HepG2 (cell line): ENCODE measurements at regions not wholly inside any gene's neighbourhood (a gene's known extent, or its start where the extent isn't known, plus 50 kb on each side); places are given as distances from the start of the nearest gene placed in this dataset.

ENCODE experiments used
- ATAC-seq: fragments of 200-7000 bp; cut with Tn5 transposase; 3 replicates; pipeline ENCODE4 v1.9.1; 2020; ENCODE audit warnings: mild to moderate bottlenecking, moderate library complexity
- BruUV-seq: library from RNA; stranded (reverse); fragments of 400-500 nt; replicated peaks from 2 replicates; lab custom pipeline; 2021; lab: Mats Ljungman, UMichigan
- CTCF ChIA-PET: fragments of 300-600 bp; formaldehyde crosslinking; extraction: SDS; loops from one replicate; lab custom pipeline; 2021; ENCODE audit warnings: low total read pairs, inconsistent platforms, low intra/inter-chr PET ratio; lab: Yijun Ruan, JAX
- POLR2A ChIA-PET: fragments of 350-600 bp; sonication (Branson Sonifier 250); formaldehyde crosslinking; loops from one replicate; lab custom pipeline; 2020; ENCODE audit warnings: antibody characterized with exemption, inconsistent platforms; lab: Yijun Ruan, JAX
- DNase-seq: peaks from one replicate; pipeline ENCODE4 v3.0.0-alpha.2; 2015; ENCODE audit warnings: low spot score
- FAIRE-seq: peaks from 3 replicates; lab custom pipeline; 2011; peaks lifted over from hg19 to GRCh38; lab: Jason Lieb, UNC
- H2AFZ ChIP-seq: one replicate; pipeline ENCODE4 v1.6.1; 2011; ENCODE audit warnings: low read length, inconsistent platforms
- H3K27ac ChIP-seq: fragments of 300-600 bp; 3 replicates; pipeline ENCODE4 v1.8.0; 2011; ENCODE audit warnings: mixed run types, mild to moderate bottlenecking, mixed read lengths, low read length, inconsistent platforms; ENCODE audit not compliant: insufficient read depth; ENCODE audit errors: extremely low read length
- H3K27me3 ChIP-seq, 2 experiments: fragments of 200-600 bp in 1 of 2; 2 replicates in 1 of 2; 3 replicates in 1 of 2; pipeline versions ENCODE4 v1.6.0 to v1.8.0; 2011; ENCODE audit warnings: low read length in 2 of 2, mild to moderate bottlenecking in 2 of 2, moderate library complexity in 2 of 2, inconsistent platforms in 1 of 2; ENCODE audit not compliant: insufficient read depth in 2 of 2, control insufficient read depth in 1 of 2
- H3K36me3 ChIP-seq, 2 experiments: fragments of 200-600 bp in 1 of 2; replicated peaks in 1 of 2; 2 replicates in 1 of 2; 3 replicates in 1 of 2; pipeline versions ENCODE4 v1.5.1 to v1.8.0; 2011; ENCODE audit warnings: low read length in 2 of 2, inconsistent platforms in 1 of 2; ENCODE audit not compliant: insufficient read depth in 2 of 2, control insufficient read depth in 1 of 2
- H3K4me1 ChIP-seq: 2 replicates; pipeline ENCODE4 v1.5.1; 2012; ENCODE audit warnings: low read length, inconsistent platforms; ENCODE audit not compliant: insufficient read depth
- H3K4me2 ChIP-seq: 2 replicates; pipeline ENCODE4 v1.6.0; 2011; ENCODE audit warnings: low read depth, low read length, inconsistent platforms
- H3K4me3 ChIP-seq, 3 experiments: fragments of 200-600 bp in 1 of 3; sonication (generic), shearing (Covaris generic) in 1 of 3; replicated peaks in 1 of 3; 2 replicates each; pipeline ENCODE4 v1.5.1; 2011 to 2016; ENCODE audit warnings: low read length in 3 of 3, inconsistent platforms in 2 of 3, low read depth in 2 of 3, mild to moderate bottlenecking in 2 of 3, control low read depth in 1 of 3, mixed read lengths in 1 of 3; ENCODE audit not compliant: insufficient read depth in 1 of 3
- H3K79me2 ChIP-seq: one replicate; pipeline ENCODE4 v1.6.1; 2011; ENCODE audit warnings: low read length, inconsistent platforms; ENCODE audit not compliant: insufficient read depth
- H3K9ac ChIP-seq: 2 replicates; pipeline ENCODE4 v1.6.0; 2011; ENCODE audit warnings: mild to moderate bottlenecking, low read depth, low read length, inconsistent platforms; ENCODE audit not compliant: insufficient read depth
- H3K9me3 ChIP-seq: 2 replicates; pipeline ENCODE4 v1.5.1; 2012; ENCODE audit warnings: mild to moderate bottlenecking, low read length
- H4K20me1 ChIP-seq: 2 replicates; pipeline ENCODE4 v1.6.0; 2011; ENCODE audit warnings: inconsistent platforms, mild to moderate bottlenecking, low read length, moderate library complexity; ENCODE audit not compliant: insufficient read depth
- ATM ChIP-seq: fragments of 450-650 bp; IDR thresholded peaks from 2 replicates; pipeline ENCODE4 v1.7.1; 2017; ENCODE audit warnings: mild to moderate bottlenecking, borderline replicate concordance
- CHCHD3 ChIP-seq: sonication (generic); formaldehyde crosslinking; IDR thresholded peaks from 2 replicates; pipeline ENCODE4 v1.8.0; 2022; ENCODE audit warnings: mild to moderate bottlenecking, missing genetic modification reagents, moderate library complexity
- CREB3 ChIP-seq: sonication (generic); formaldehyde crosslinking; IDR thresholded peaks from 2 replicates; pipeline ENCODE4 v1.5.0; 2020; ENCODE audit warnings: missing genetic modification reagents
- HBP1 ChIP-seq: IDR thresholded peaks from 2 replicates; pipeline ENCODE4 v1.6.1; 2016; ENCODE audit warnings: low read depth, control low read depth
- HIVEP1 ChIP-seq: sonication (generic); formaldehyde crosslinking; IDR thresholded peaks from 2 replicates; pipeline ENCODE4 v1.4.0; 2020; ENCODE audit warnings: mild to moderate bottlenecking, missing genetic modification reagents
- JUN ChIP-seq: sonication (generic); formaldehyde crosslinking; IDR thresholded peaks from 2 replicates; pipeline ENCODE4 v1.4.0; 2020; ENCODE audit warnings: mild to moderate bottlenecking, missing genetic modification reagents
- KLF6 ChIP-seq: IDR thresholded peaks from 2 replicates; pipeline ENCODE4 v1.8.0; 2016; ENCODE audit warnings: missing biosample characterization, missing genetic modification reagents
- PAX8 ChIP-seq: sonication (generic); formaldehyde crosslinking; IDR thresholded peaks from 2 replicates; pipeline ENCODE4 v1.8.0; 2022; ENCODE audit warnings: mild to moderate bottlenecking, missing genetic modification reagents, borderline replicate concordance
- SIN3A ChIP-seq: IDR thresholded peaks from 2 replicates; pipeline ENCODE4 v1.6.1; 2011; ENCODE audit warnings: low read depth, mild to moderate bottlenecking, control low read depth, low read length, borderline replicate concordance
- XRCC5 ChIP-seq: fragments of 200-400 bp; formaldehyde crosslinking; optimal IDR thresholded peaks from 2 replicates; pipeline ENCODE3; 2017; ENCODE audit warnings: mild to moderate bottlenecking, low read length
- ZFP62 ChIP-seq: sonication (generic); formaldehyde crosslinking; IDR thresholded peaks from 2 replicates; pipeline ENCODE4 v1.4.0; 2020; ENCODE audit warnings: missing genetic modification reagents
- ZFYVE20 ChIP-seq: sonication (generic); formaldehyde crosslinking; IDR thresholded peaks from 2 replicates; pipeline ENCODE4 v1.8.0; 2023; ENCODE audit warnings: low read depth, mild to moderate bottlenecking, moderate library complexity, missing genetic modification reagents, borderline replicate concordance
- ZMAT3 ChIP-seq: sonication (generic); formaldehyde crosslinking; conservative IDR thresholded peaks from 2 replicates; pipeline ENCODE4 v1.7.0; 2021; ENCODE audit warnings: missing genetic modification reagents
- ZNF512 ChIP-seq: sonication (generic); formaldehyde crosslinking; IDR thresholded peaks from 2 replicates; pipeline ENCODE4 v1.4.0; 2020; ENCODE audit warnings: mild to moderate bottlenecking, missing genetic modification reagents
- WGBS: methylation state at CpG from one replicate; pipeline ENCODE4 v1.1.6; 2017; ENCODE audit warnings: low lambda C conversion rate; 5-methylcytosine and 5-hydroxymethylcytosine counted together
- in situ Hi-C: cut with HindIII; loops from 2 replicates; pipeline ENCODE4 v1.10.0; 2017; ENCODE audit warnings: low pct_unique_long_range_greater_than_20kb; ENCODE audit not compliant: extremely low pct_ligation_motif_present
- intact Hi-C: fragments of 100-400 bp; cut with micrococcal nuclease; formaldehyde crosslinking; loops from one replicate; pipeline ENCODE4 v1.10.0; 2022; ENCODE audit not compliant: unreplicated experiment
- TF ChIP-seq, protein P1 (sequence below): sonication (generic); formaldehyde crosslinking; IDR thresholded peaks from 2 replicates; pipeline ENCODE4 v1.8.1; 2023; ENCODE audit warnings: mild to moderate bottlenecking, missing genetic modification reagents

- no peak overlapping the region for H3K4me3 ChIP-seq
- FAIRE-seq (no peak), ATAC-seq (no peak), DNase-seq (no peak)
- no TSS peak for BruUV-seq
- no peak overlapping the region for H2AFZ ChIP-seq
- peaks cover 7% of the 10 kb centered on the region; the same call in 1 of the 2 replicates for H3K9me3 ChIP-seq
- H3K4me2 ChIP-seq = no peak overlapping the region
- 23% methylated on average over 6 of the region's 6 CpGs for WGBS
- H4K20me1 ChIP-seq = no peaks in the 10 kb centered on the region
- no peaks in the 10 kb centered on the region for H3K4me1 ChIP-seq
- H3K27me3 ChIP-seq = peaks cover 0 to 6% of the 10 kb centered on the region in 2 experiments; a peak in 2 of 5 replicates
- no peak overlapping the region for H3K9ac ChIP-seq
- no peaks in the 10 kb centered on the region for H3K79me2 ChIP-seq
- in situ Hi-C loops (no loop called here), intact Hi-C loops (no loop called here)
- H3K27ac ChIP-seq = no peak overlapping the region
- TF ChIP-seq SIN3A (no peak), ATM (no peak), KLF6 (CRISPR knock-in tag) (no peak), JUN (no peak), ZMAT3 (CRISPR knock-in tag) (no peak), XRCC5 (no peak), ZFYVE20 (no peak), HIVEP1 (no peak)
- TF ChIP-seq, protein P1, sequence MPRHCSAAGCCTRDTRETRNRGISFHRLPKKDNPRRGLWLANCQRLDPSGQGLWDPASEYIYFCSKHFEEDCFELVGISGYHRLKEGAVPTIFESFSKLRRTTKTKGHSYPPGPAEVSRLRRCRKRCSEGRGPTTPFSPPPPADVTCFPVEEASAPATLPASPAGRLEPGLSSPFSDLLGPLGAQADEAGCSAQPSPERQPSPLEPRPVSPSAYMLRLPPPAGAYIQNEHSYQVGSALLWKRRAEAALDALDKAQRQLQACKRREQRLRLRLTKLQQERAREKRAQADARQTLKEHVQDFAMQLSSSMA (CRISPR knock-in tag) = no peak
- CTCF ChIA-PET = no interaction called here
- POLR2A ChIA-PET = no interaction called here
- no peaks in the 10 kb centered on the region for H3K36me3 ChIP-seq
Measured at GRCh38 chr10:70976063-70976695, 87.8 kb upstream of the PCBD1 start.

GRCh38 chr10:70977625-70978024 is 89.3 kb upstream of the PCBD1 start:
- FAIRE-seq = no peak
- H3K4me1 ChIP-seq = peaks cover 7% of the 10 kb centered on the region; the same call in 1 of the 2 replicates
- TF ChIP-seq ZNF512 = no peak
- no peak for TF ChIP-seq HBP1 (CRISPR knock-in tag)
- TF ChIP-seq CHCHD3 (CRISPR knock-in tag) = no peak
- TF ChIP-seq ZFP62 (CRISPR knock-in tag) = no peak
- TF ChIP-seq CREB3 (CRISPR knock-in tag) = no peak
- no peak for TF ChIP-seq PAX8 (CRISPR knock-in tag)

More at GRCh38 chr10:70977625-70978024, 89.3 kb upstream of the PCBD1 start:
- no peak overlapping the region for H3K27ac ChIP-seq
- ChIA-PET POLR2A (no interaction called here), CTCF (no interaction called here)
- BruUV-seq = no TSS peak
- H3K36me3 ChIP-seq = no peaks in the 10 kb centered on the region
- no peaks in the 10 kb centered on the region for H4K20me1 ChIP-seq
- H3K9ac ChIP-seq = no peak overlapping the region
- in situ Hi-C loops = no loop called here
- intact Hi-C loops = no loop called here
- no peaks in the 10 kb centered on the region for H3K79me2 ChIP-seq
- WGBS = 43% methylated on average over 4 of the region's 11 CpGs
- no peaks in the 10 kb centered on the region for H3K9me3 ChIP-seq
- H3K4me2 ChIP-seq = no peak overlapping the region
- ATAC-seq (no peak), DNase-seq (no peak)
- peaks cover 0 to 15% of the 10 kb centered on the region in 2 experiments; a peak in 3 of 5 replicates for H3K27me3 ChIP-seq
- H3K4me3 ChIP-seq = no peak overlapping the region
- no peak overlapping the region for H2AFZ ChIP-seq
